NCI-H82 treated with DMSO at 0.1 percent for 48 hours (cell line): ENCODE measurements at regions not wholly inside any gene's neighbourhood (a gene's known extent, or its start where the extent isn't known, plus 50 kb on each side); places are given as distances from the start of the nearest gene placed in this dataset.
"Not testable (repeated sequence)": the region's sequence is repeated elsewhere in the genome, so short reads cannot be mapped to it uniquely, and the experiment has no call there.

ENCODE experiments used
- DNase-seq: peaks from one replicate; lab custom pipeline; 2025; ENCODE audit not compliant: unreplicated experiment; lab: John Stamatoyannopoulos, UW

DNA sequence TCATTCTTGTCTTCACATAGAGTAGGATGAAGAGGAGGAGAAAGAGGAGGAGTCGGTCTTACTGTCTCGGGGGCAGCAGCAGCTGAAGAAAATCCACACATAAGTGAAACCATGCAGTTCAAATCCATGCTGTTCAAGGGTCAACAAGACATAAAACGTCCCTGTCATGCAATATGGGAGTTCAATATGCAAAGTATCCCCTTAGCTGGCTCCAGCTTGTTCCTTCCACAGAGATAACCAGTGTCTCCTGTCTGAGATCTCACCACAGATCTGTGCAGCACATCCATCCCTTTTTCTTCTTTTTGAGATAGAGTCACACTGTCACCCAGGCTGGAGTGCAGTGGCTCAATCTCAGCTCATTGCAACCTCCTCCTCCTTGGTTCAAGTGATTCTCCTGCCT lies 357.5 kb downstream of the GALC start:
- DNase-seq: no peak

- no peak for DNase-seq
These were observed 360.2 kb downstream of the GALC start for GRCh38 chr14:87632796-87633195.

DNA sequence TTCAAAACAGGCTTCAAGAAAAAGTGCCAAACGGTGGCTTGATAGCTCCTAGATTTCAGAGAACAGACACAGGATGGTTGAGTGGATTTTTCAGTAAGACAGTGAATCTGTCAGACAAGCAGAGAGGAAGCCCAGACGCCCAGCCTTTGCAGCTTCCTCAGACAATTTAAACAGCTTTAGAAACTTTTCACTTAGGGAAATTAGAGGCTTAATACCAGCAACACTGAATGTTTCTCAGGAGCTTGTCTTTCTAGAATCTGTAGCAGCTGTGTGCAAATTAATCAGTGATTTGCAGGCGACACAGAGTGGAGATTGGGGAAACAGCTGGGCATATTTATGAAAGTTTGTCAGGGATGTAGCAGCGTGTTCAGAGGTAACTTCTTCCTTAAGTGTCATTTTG lies 362.1 kb downstream of the GALC start:
- DNase-seq: no peak

- DNase-seq: no peak
These were observed 363.2 kb downstream of the GALC start for GRCh38 chr14:87629788-87630187.

GRCh38 chr14:87628780-87629179 lies 364.2 kb downstream of the GALC start:
- DNase-seq: no peak

GRCh38 chr14:87628129-87628528 lies 364.9 kb downstream of the GALC start:
- no peak for DNase-seq

- DNase-seq: no peak
These were observed 366.7 kb downstream of the GALC start for GRCh38 chr14:87626266-87626665.

DNA sequence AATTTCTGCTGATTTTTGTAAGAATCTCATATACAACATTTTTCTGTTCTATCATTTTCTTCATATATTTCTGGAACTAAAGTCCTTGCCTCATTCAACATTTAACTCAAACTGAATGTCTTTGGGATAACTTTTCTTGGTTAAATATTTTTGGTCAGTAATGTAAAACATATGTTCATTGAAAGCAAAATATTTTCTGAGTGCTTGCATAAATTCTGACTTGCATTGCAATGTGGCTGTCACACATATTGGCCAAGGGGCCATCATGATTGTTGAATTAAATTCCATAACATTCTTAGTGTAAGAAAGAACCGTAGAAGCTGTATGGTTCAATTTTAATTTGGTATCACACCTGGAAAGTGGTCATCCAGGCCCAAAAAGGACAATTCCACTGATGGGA lies 369.4 kb downstream of the GALC start:
- no peak for DNase-seq

DNA sequence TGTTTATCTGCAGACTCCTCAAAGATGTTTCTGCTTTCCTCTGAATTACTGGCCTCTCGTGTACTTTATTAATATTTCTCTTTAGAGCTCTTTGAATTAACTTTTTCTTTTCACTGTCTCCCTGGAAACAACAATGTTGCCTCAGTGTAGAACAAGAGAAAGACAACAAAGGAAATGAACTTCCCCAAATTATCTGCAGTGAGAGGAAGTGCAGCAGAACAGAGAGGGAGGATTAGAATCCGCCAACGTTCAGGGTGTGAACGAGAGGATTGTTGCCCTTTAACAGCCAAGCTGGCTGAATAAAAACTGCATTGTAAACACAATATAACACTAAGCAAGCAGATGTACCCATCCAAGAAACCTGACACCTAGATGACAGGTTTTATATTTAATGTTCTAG lies 375.9 kb downstream of the GALC start:
- no peak for DNase-seq

GRCh38 chr14:87615822-87616679 lies 376.9 kb downstream of the GALC start:
- DNase-seq: peak; percentile 18

DNA sequence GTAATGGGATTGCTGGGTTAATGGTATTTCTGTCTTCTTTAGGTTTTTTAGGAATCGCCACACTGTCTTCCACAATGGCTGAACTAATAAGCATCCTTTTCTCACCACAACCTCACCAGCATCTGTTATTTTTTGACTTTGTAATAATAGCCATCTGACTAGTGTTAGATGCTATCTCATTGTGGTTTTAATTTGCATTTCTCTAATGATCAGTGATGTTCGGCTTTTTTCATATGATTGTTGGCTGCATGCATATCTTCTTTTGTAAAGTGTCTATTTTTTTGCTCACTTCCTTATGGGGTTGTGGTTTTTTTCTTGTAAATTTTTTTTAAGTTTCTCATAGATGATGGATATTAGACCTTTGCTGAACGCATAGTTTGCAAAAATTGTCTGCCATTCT lies 377.9 kb downstream of the GALC start:
- DNase-seq: no peak

DNA sequence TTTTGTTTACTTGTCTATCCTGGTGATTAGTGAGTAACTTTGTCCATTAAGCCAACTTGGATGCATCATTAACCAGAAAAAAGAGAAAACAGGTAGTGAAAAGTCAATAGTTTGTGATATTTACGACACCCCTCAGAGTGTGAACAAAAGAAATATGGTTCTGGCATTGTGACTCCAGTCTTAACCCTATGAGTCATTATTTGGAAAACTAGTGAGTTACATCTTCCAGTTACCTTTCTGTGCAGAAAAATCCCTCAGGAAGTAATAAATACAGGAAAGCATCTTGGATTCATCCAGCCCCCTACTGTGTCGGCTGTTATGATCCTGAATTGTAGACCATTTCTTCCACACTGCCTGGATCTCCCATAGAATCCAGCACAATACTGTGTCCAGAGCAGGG lies 379.1 kb downstream of the GALC start:
- no peak for DNase-seq

GRCh38 chr14:87607056-87607455 lies 385.9 kb downstream of the GALC start:
- not testable (repeated sequence) for DNase-seq

DNA sequence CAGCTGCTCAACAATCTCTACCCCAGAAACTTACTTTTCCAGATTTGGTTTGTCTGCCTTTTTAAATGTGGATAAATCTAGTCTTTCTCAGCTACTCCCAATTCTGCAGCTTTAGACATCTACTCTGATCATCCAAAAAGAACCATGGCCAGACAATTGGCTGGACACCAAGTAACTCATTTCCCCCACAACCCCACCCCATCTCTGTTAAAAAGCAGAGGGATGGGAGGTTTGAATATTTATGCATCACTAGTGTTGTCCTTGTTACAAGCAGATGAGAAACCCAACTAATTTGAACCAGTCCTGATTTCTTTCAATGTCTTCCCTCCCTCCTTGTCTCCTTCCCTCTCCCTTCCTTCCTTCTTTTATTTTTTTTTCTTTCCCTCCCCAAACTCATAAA lies 391.9 kb downstream of the GALC start:
- no peak for DNase-seq

GRCh38 chr14:87600240-87600639 lies 392.7 kb downstream of the GALC start:
- DNase-seq: no peak

DNA sequence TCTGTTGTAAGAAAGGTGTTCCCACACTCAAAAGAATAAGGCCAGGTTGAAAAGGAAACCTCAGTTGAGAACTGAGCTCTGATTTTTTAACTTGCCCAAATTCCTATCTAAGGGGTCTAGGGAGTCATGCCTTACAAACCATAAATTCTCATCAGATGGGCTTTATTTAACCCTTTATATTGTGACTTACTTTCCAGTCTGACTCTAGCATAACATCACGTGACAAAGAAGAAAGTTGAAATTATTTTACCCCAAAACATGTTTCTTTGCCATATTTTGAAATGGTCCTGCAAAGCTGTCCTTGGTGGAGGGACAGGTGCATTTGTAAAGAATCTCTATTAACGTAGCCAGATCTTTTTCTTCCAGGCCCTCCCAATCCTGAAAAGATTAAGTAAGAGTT lies 411.7 kb downstream of the GALC start:
- DNase-seq: no peak

- DNase-seq: no peak
These were observed 413.9 kb downstream of the GALC start for GRCh38 chr14:87579036-87579435.

DNA sequence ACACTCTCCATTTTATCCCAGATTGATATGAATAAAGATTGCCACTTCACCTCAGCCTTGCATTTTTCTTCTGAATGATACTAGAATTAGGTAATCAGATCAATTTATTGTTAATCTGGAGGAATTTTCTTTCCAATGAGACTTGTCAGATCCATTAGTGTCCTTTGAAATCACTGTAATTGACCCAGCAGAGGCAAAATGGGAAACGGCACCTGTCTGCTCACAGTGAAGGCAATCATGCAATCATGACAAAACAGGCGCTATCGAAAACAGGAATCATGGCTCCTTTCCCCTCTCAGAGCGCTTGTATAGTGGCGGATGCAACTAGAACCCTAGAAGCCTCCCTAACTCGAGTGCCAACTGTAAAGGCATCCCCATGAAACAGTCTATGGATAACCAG lies 417.6 kb downstream of the GALC start:
- DNase-seq: no peak

DNA sequence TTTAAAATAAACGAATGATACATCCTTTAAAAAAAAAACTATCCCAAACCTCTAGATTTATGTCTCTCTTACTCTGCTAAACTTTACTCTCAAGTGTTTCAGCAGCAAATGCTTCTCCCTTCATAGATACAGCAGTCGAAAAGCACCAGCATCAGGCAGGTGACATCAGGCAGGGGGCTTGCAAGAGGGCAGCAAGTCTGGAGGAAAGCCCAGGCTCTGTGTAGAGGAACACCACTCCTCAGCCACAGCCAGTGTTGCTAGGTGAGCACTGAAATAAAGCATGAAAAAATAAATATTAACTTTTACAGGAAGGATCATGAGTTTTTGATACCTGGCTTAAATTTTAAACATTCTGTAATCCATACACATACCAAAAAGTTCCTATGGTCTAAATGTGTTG lies 419.4 kb downstream of the GALC start:
- DNase-seq: no peak

DNA sequence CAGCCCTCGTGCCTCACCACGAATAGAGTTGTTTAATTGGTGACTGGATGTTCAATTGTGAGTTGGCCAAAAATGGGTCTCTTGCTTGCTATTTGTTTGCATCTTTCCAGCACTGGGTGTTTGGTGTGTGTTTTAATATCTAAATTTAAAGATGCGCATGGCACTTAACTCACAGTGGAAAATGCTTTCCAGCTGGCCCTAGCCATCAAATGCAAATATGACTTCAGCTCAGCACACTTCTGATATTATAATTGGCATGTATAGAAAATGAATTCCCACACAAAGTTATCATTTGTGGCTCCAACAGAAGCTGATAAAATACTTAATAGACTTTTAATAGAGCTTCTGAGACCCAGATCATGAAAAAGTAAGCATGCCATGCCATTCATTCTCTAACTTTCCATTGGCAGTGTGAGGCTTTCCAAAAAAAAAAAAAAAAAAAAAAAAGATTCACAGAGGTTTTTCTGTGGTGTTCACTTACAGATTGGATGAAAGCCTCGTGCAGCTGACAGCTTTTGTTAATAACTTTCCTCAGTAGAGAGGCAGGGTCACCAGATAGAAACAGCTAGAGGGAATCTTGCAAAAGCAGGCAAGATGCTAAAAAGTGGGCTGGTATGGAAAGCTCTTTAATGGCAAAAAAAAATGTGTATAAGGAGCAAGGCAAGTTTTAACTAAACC lies 425.2 kb downstream of the GALC start:
- DNase-seq: no peak

DNA sequence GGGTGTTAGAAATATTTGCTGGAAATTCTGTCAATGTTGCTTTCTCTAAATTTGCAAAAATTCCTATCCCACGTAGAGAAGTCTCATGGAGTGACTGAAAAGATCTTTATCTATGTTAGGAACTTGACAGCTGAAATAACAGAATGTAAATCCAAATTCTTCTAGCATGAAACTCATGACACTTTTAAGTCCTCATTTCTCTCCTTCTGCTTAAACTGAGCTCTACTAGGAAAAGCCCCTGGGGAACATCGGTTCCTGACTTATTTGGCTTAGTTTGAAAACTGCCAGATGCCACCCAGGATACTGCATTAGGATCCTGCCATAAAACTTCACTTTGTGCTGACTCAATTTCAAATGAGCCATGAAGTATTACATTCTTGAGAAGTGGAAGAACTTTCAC lies 426.0 kb downstream of the GALC start:
- no peak for DNase-seq

DNA sequence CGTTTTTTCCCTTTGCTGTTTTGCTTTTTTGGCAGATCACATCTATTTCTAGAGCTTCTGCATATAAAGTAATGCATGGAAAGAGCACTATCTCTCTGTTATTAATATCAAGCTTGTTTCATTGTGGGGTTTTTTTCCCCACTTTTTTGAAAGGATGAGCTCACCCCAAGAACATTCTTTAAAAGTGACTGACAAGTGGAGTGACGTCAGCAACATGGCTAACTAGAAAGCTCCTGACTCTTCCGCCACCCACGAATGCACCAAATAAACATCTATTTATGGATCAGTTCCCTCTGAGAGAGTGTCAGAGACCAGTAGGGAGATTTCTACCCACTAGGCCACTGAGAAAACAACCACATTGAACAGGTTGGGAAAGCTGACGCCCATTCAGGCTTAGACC lies 445.4 kb downstream of the GALC start:
- DNase-seq: no peak

DNA sequence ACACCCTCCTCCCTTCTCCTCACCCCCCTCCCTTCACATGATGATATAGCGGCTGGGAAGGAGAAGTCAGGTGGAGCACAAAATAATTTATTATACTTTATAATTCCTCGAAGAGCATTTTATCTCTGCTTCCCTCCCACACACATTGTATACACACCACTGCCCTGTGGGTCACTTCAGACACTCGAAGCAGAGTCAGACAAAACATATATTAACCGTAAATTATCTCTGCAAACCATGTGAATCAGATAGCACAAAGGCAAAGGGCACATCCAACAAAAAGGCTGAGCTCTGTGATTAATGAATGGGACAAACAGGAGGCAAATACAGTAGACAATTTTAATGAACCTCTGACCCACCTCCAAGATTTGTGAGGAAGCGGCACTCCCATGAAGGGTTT lies 450.7 kb downstream of the GALC start:
- no peak for DNase-seq
